ENCODE measurements at regions not wholly inside any gene's neighbourhood (a gene's known extent, or its start where the extent isn't known, plus 50 kb on each side); places are given as distances from the start of the nearest gene placed in this dataset.

GRCh38 chr2:16446706-16447105, 218.9 kb downstream of the CYRIA start:
- no peak for TF ChIP-seq CTCF (IDR thresholded peaks at IDR 0.05)
- no peak for TF ChIP-seq POLR2A (IDR thresholded peaks at IDR 0.05)
- TF ChIP-seq POLR2AphosphoS5 (IDR thresholded peaks at IDR 0.05; ENCODE audit: insufficient read depth in 1 of 2, low read depth in 1 of 2): no peak
